ENCODE measurements at regions not wholly inside any gene's neighbourhood (a gene's known extent, or its start where the extent isn't known, plus 50 kb on each side); places are given as distances from the start of the nearest gene placed in this dataset.
A peak's percentile ranks its signal among the peaks of the same experiment; 100 is the strongest.

GRCh38 chr2:226429476-226429875 is 370.1 kb downstream of the IRS1 start:
- DNase-seq (ENCODE audit: low spot score): no peak

- DNase-seq (ENCODE audit: low spot score): no peak
Measured at GRCh38 chr2:226427538-226428307, 371.9 kb downstream of the IRS1 start.

- DNase-seq (ENCODE audit: low spot score): no peak
Measured at GRCh38 chr2:226426292-226426736, 373.3 kb downstream of the IRS1 start.

- DNase-seq (ENCODE audit: low spot score): no peak
Measured at GRCh38 chr2:226424971-226425370, 374.6 kb downstream of the IRS1 start.

- DNase-seq (ENCODE audit: low spot score): peak; percentile 49
Measured at GRCh38 chr2:226423498-226423960, 376.1 kb downstream of the IRS1 start.

GRCh38 chr2:226420646-226421045 is 379.0 kb downstream of the IRS1 start:
- no peak for DNase-seq (ENCODE audit: low spot score)

GRCh38 chr2:226418521-226418920 is 381.1 kb downstream of the IRS1 start:
- DNase-seq (ENCODE audit: low spot score): no peak

- DNase-seq (ENCODE audit: low spot score): no peak
Measured at GRCh38 chr2:226414335-226414734, 385.3 kb downstream of the IRS1 start.

- DNase-seq (ENCODE audit: low spot score): no peak
Measured at GRCh38 chr2:226413498-226414130, 386.0 kb downstream of the IRS1 start.

- DNase-seq (ENCODE audit: low spot score): no peak
Measured at GRCh38 chr2:226411727-226412360, 387.8 kb downstream of the IRS1 start.

GRCh38 chr2:226411205-226411604 is 388.4 kb downstream of the IRS1 start:
- DNase-seq (ENCODE audit: low spot score): no peak

GRCh38 chr2:226410247-226410835 is 389.3 kb downstream of the IRS1 start:
- DNase-seq (ENCODE audit: low spot score): no peak

GRCh38 chr2:226409134-226409533 is 390.5 kb downstream of the IRS1 start:
- DNase-seq (ENCODE audit: low spot score): no peak

- no peak for DNase-seq (ENCODE audit: low spot score)
Measured at GRCh38 chr2:226408141-226408540, 391.5 kb downstream of the IRS1 start.

GRCh38 chr2:226407135-226407534 is 392.5 kb downstream of the IRS1 start:
- DNase-seq (ENCODE audit: low spot score): no peak

GRCh38 chr2:226405465-226405864 is 394.2 kb downstream of the IRS1 start:
- no peak for DNase-seq (ENCODE audit: low spot score)

- no peak for DNase-seq (ENCODE audit: low spot score)
Measured at GRCh38 chr2:226403369-226403768, 396.3 kb downstream of the IRS1 start.

- no peak for DNase-seq (ENCODE audit: low spot score)
Measured at GRCh38 chr2:226399006-226399405, 400.6 kb downstream of the IRS1 start.

- no peak for DNase-seq (ENCODE audit: low spot score)
Measured at GRCh38 chr2:226398580-226398979, 401.0 kb downstream of the IRS1 start.

- no peak for DNase-seq (ENCODE audit: low spot score)
Measured at GRCh38 chr2:226396541-226396940, 403.1 kb downstream of the IRS1 start.

GRCh38 chr2:226387499-226387942 is 412.1 kb downstream of the IRS1 start:
- DNase-seq (ENCODE audit: low spot score): no peak

GRCh38 chr2:226383461-226383860 is 416.2 kb downstream of the IRS1 start:
- no peak for DNase-seq (ENCODE audit: low spot score)

GRCh38 chr2:226380679-226381078 is 418.9 kb downstream of the IRS1 start:
- no peak for DNase-seq (ENCODE audit: low spot score)

Measured in CD4-positive, alpha-beta T cell treated with Interleukin-15 for 4 hours (primary cell).